GF-D8 (cell line): ENCODE measurements at regions not wholly inside any gene's neighbourhood (a gene's known extent, or its start where the extent isn't known, plus 50 kb on each side); places are given as distances from the start of the nearest gene placed in this dataset.

Experiments used
- DNase-seq: peaks from one replicate; lab custom pipeline; 2025; lab: John Stamatoyannopoulos, UW

GRCh38 chr5:107216587-107216986 lies 454.1 kb downstream of the EFNA5 start:
- no peak for DNase-seq

GRCh38 chr5:107215611-107216010 lies 455.1 kb downstream of the EFNA5 start:
- no peak for DNase-seq

- DNase-seq: no peak
Observed at GRCh38 chr5:107213025-107213424, 457.7 kb downstream of the EFNA5 start.

- no peak for DNase-seq
Observed at GRCh38 chr5:107211630-107212029, 459.1 kb downstream of the EFNA5 start.

- no peak for DNase-seq
Observed at GRCh38 chr5:107208867-107209266, 461.9 kb downstream of the EFNA5 start.

- DNase-seq: no peak
Observed at GRCh38 chr5:107204413-107204812, 466.3 kb downstream of the EFNA5 start.

- no peak for DNase-seq
Observed at GRCh38 chr5:107203243-107203642, 467.5 kb downstream of the EFNA5 start.

GRCh38 chr5:107199756-107200155 lies 471.0 kb downstream of the EFNA5 start:
- no peak for DNase-seq

GRCh38 chr5:107196500-107197059 lies 474.2 kb downstream of the EFNA5 start:
- no peak for DNase-seq

GRCh38 chr5:107195890-107196395 lies 474.8 kb downstream of the EFNA5 start:
- no peak for DNase-seq

- DNase-seq: no peak
Observed at GRCh38 chr5:107184871-107185270, 485.9 kb downstream of the EFNA5 start.

GRCh38 chr5:107184066-107184465 lies 486.7 kb downstream of the EFNA5 start:
- no peak for DNase-seq

- DNase-seq: no peak
Observed at GRCh38 chr5:107170620-107171019, 500.1 kb downstream of the EFNA5 start.

- no peak for DNase-seq
Observed at GRCh38 chr5:107169867-107170266, 500.9 kb downstream of the EFNA5 start.

GRCh38 chr5:107168848-107169752 lies 501.6 kb downstream of the EFNA5 start:
- DNase-seq: no peak

- no peak for DNase-seq
Observed at GRCh38 chr5:107168086-107168485, 502.7 kb downstream of the EFNA5 start.

GRCh38 chr5:107165296-107165695 lies 505.4 kb downstream of the EFNA5 start:
- no peak for DNase-seq

- no peak for DNase-seq
Observed at GRCh38 chr5:107157809-107158208, 512.9 kb downstream of the EFNA5 start.

GRCh38 chr5:107155707-107156106 lies 515.0 kb downstream of the EFNA5 start:
- DNase-seq: no peak

GRCh38 chr5:107154593-107154992 lies 516.1 kb downstream of the EFNA5 start:
- no peak for DNase-seq

GRCh38 chr5:107153283-107153682 lies 517.5 kb downstream of the EFNA5 start:
- no peak for DNase-seq

- DNase-seq: no peak
Observed at GRCh38 chr5:107149243-107150005, 521.3 kb downstream of the EFNA5 start.

GRCh38 chr5:107147589-107147988 lies 523.1 kb downstream of the EFNA5 start:
- no peak for DNase-seq
